GM18499 (cell line): ENCODE measurements at regions not wholly inside any gene's neighbourhood (a gene's known extent, or its start where the extent isn't known, plus 50 kb on each side); places are given as distances from the start of the nearest gene placed in this dataset.

Experiments
- ATAC-seq: cut with Tn5 transposase; IDR thresholded peaks from one replicate; pipeline ENCODE4 v1.9.1; 2021; ENCODE audit warnings: moderate number of reproducible peaks; ENCODE audit not compliant: insufficient read depth, unreplicated experiment

DNA sequence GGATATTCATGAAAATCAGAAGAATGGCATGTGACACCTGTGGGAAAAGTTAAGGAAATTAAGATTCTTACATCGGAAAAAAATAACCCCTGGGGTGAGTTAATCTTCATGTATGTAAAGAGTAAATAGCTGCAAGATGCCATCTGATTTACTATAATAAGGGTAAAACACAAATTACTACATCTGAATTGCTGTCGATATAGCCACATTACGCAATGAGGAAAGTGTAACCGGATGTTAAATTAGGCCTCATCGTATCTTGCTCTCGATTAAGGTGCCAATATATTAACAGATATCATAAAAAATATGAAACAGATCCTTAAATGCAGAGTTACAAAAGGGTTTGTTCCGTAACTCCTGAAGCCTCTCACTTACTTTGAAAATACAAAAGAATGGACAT lies 87.4 kb upstream of the ID4 start:
- no peak for ATAC-seq

- no peak for ATAC-seq
Observed at GRCh38 chr6:19752746-19753145, 84.4 kb upstream of the ID4 start.

- no peak for ATAC-seq
Observed at GRCh38 chr6:19753826-19754225, 83.3 kb upstream of the ID4 start.

DNA sequence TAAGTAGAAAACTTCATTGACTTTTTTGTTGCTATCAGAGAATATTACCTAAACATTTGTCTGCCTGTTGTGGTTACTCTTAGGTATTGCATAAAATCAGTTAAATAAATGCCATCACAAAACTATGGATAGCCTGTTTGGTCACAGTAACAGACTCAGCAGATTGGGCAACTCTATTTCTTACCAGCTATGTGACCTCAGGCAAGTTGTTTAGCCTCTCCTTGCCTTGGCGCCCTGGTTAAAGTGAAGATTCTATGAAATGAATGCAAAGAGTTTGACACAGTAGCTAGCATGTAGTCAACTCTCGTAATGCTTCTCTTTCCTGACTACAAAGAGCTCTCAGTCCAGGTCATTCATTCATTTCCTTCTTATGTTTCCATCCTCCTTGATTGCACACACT lies 82.5 kb upstream of the ID4 start:
- ATAC-seq = no peak

DNA sequence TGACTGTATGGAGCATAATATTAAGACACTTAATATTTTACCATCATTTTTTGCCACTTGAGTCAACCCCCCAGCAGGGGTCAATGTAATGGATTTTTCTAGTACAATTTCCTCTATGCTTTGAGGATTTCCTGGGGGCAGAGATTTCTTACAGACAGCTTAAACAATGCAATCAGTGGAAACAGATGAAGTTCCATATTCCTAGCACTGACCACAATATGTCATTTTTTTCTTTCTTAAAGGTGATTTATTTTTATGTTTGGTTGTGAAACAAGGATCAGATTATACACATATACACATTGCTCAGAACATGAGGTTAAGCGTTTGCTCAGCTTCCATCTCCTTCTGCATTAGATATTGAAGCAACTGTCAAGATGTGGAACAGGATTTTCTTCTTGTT lies 82.0 kb upstream of the ID4 start:
- no peak for ATAC-seq

- ATAC-seq = no peak
Observed at GRCh38 chr6:19757036-19757435, 80.1 kb upstream of the ID4 start.

DNA sequence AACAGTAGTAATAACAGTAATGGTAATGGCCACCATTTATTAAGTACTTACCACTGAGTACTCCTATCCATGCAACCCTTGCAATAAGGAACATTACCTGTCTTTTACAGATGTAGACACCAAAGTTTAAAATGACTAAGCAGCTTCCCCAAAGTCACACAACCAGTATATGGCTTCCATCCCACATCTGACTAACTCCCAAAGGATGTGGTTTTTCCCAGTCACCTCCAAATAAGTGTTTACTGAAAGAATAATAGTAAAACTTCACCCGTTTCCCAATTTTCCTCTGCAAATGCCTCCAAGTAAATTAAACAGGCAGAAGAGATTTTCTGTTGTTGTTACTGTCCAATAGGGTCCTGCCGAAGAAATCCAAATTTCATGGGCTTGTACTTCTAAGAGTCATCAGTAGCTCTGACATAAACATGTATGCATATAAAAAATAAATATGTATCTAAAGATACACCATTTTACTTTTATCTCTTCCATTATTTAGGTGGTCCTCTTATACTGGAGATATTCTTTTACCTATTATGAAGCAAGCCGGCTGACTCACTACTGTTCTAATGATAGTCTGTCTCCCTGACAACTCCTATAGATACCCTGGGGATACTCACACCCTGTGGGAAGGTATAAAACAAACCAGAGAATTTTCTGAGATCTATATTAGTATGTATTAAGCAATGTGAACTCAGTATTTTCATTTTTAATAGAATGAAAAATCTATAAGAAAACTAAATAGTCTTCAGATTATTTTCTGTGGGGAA lies 77.9 kb upstream of the ID4 start:
- no peak for ATAC-seq

DNA sequence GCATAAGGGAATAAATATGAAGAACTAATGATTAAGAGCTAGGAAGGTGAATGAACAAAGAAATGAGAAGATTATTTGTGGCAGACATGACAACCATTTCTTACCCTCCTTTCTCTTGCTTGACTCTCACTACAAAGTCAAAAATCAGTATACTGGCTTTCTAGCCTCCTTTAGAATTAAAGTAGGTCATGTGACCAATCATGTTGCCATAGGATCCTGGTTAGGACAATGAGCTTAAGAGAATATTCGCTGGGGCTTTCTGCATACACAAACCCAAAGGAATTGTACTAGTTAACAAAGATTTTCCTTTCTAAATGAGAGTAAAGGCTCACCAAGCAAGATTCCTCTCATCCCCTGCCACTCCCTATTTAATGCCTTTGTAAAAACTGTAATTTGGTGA lies 76.0 kb upstream of the ID4 start:
- ATAC-seq = no peak

- no peak for ATAC-seq
Observed at GRCh38 chr6:19771753-19772336, 65.3 kb upstream of the ID4 start.

DNA sequence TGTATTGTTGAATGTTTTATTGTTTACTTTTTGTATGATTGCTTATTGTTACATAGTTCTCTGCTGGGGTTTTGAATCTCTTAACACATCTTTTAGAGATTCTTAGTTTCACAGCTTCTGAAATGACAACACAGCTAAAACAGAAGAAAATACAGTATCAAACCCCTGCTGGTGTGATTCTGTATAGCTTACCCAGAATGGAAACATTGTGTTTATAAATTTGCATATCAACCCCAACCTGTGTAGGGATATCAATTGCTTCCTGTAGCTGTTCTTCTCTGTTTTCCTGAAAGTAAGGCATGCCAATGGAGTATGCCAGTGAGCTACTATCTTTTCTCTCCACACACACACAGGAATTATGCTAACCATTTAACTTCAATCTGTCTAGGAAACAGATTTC lies 64.3 kb upstream of the ID4 start:
- no peak for ATAC-seq

DNA sequence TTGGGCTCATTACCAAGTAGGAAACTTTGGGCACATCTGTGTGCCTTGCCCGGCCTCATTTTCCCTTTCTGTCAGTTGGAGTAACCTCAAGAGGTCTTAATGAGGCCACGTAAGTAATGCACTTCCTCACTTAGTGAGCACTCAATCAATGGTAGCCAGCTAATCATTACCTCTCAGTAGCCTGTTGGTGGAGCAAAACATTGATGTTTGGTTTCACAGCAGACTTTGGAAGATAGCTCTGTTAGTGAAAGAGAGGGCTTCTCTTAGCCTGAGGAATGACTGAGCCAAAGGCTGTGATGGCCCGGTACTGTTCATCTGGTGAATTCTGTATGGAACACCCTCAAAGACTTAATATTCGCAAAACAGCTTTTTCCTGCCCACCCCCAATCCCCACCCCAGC lies 55.9 kb upstream of the ID4 start:
- ATAC-seq = no peak

DNA sequence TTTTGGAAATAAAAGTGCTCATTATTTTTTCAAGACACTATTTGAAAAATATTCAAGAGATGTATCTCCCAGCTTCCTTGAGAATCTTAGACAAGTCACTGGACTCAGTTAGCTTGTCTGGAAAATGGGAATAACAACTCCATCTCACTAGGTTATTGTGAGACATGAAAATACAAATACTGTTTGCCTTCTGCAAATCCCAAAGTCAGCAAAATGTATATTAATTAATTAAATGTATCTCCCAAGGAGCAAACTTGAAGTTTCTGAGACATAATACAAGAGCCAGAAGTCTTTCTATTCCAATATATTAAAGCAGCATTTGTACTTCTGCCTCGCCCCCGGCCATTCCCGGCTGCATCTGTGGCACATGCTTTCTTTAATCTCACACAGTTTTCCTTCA lies 54.6 kb upstream of the ID4 start:
- ATAC-seq = no peak
